PC-3 (cell line): ENCODE measurements at regions not wholly inside any gene's neighbourhood (a gene's known extent, or its start where the extent isn't known, plus 50 kb on each side); places are given as distances from the start of the nearest gene placed in this dataset.

Source experiments
- ATAC-seq: fragments of 200-7000 bp; cut with Tn5 transposase; 2 replicates; pipeline ENCODE4 v1.9.1; 2020; ENCODE audit warnings: mild to moderate bottlenecking, moderate library complexity
- BruUV-seq: library from RNA; stranded (reverse); fragments of 400-500 nt; replicated peaks from 2 replicates; lab custom pipeline; 2021; lab: Mats Ljungman, UMichigan
- CTCF ChIA-PET: fragments of 300-600 bp; sonication (Branson Sonifier 250); formaldehyde crosslinking; loops from one replicate; lab custom pipeline; 2022; ENCODE audit warnings: antibody characterized with exemption; lab: Charles Lee
- POLR2A ChIA-PET: fragments of 300-600 bp; sonication (Branson Sonifier 250); formaldehyde crosslinking; loops from one replicate; lab custom pipeline; 2022; ENCODE audit warnings: antibody characterized with exemption; ENCODE audit not compliant: unreplicated experiment; lab: Charles Lee
- DNase-seq: peaks from one replicate; pipeline ENCODE4 v3.0.0-alpha.2; 2015
- H2AFZ ChIP-seq: fragments of 300-600 bp; sonication (generic); 2 replicates; pipeline ENCODE4 v1.6.0; 2016; ENCODE audit warnings: antibody characterized with exemption, low read length
- H3F3A ChIP-seq: fragments of 300-600 bp; sonication (generic); one replicate; pipeline ENCODE4 v1.6.0; 2017; ENCODE audit warnings: antibody characterized with exemption, low read length, control low read depth, mild to moderate bottlenecking; ENCODE audit not compliant: unreplicated experiment
- H3K27ac ChIP-seq: fragments of 300-600 bp; sonication (generic); 2 replicates; pipeline ENCODE4 v1.5.1; 2016; ENCODE audit warnings: mild to moderate bottlenecking, low read length
- H3K27me3 ChIP-seq: fragments of 300-600 bp; sonication (generic); 2 replicates; pipeline ENCODE4 v1.6.1; 2016; ENCODE audit warnings: low read length, mixed read lengths
- H3K36me3 ChIP-seq: fragments of 300-600 bp; sonication (generic); 2 replicates; pipeline ENCODE4 v1.6.1; 2016; ENCODE audit warnings: low read depth, mixed run types, low read length, mixed read lengths
- H3K4me1 ChIP-seq: fragments of 300-600 bp; sonication (generic); 2 replicates; pipeline ENCODE4 v1.5.1; 2016; ENCODE audit warnings: low read length; ENCODE audit not compliant: insufficient read depth
- H3K4me2 ChIP-seq: fragments of 300-600 bp; sonication (generic); 2 replicates; pipeline ENCODE4 v1.6.0; 2016; ENCODE audit warnings: low read length
- H3K4me3 ChIP-seq: fragments of 300-600 bp; sonication (generic); 2 replicates; pipeline ENCODE4 v1.5.1; 2016; ENCODE audit warnings: mild to moderate bottlenecking, low read length, mixed read lengths
- H3K79me2 ChIP-seq: fragments of 300-600 bp; sonication (generic); 2 replicates; pipeline ENCODE4 v1.6.1; 2017; ENCODE audit warnings: low read length, mixed read lengths
- H3K9ac ChIP-seq: fragments of 300-600 bp; sonication (generic); 2 replicates; pipeline ENCODE4 v1.6.0; 2016; ENCODE audit warnings: mild to moderate bottlenecking, low read length
- H3K9me2 ChIP-seq: fragments of 300-600 bp; sonication (generic); replicated peaks from 2 replicates; pipeline ENCODE4 v1.6.1; 2016; ENCODE audit warnings: mixed run types, low read length, mixed read lengths
- H3K9me3 ChIP-seq: fragments of 300-600 bp; sonication (generic); 2 replicates; pipeline ENCODE4 v1.6.1; 2016; ENCODE audit warnings: low read length, mixed read lengths
- H4K20me1 ChIP-seq: fragments of 300-600 bp; sonication (generic); 2 replicates; pipeline ENCODE4 v1.6.1; 2016; ENCODE audit warnings: low read length, mixed read lengths
- CTCF ChIP-seq: fragments of 300-600 bp; sonication (generic); conservative IDR thresholded peaks from 2 replicates; pipeline ENCODE4 v1.5.1; 2017; ENCODE audit warnings: antibody characterized with exemption, low read depth, mild to moderate bottlenecking, low read length
- EZH2 ChIP-seq: fragments of 300-600 bp; sonication (generic); IDR thresholded peaks from one replicate; pipeline ENCODE4 v1.6.1; 2017; ENCODE audit warnings: antibody characterized with exemption, mild to moderate bottlenecking, low read length; ENCODE audit not compliant: unreplicated experiment
- EZH2phosphoT487 ChIP-seq: fragments of 300-600 bp; sonication (generic); IDR thresholded peaks from 2 replicates; pipeline ENCODE4 v1.6.1; 2018; ENCODE audit warnings: mild to moderate bottlenecking, antibody characterized with exemption, low read length, borderline replicate concordance
- intact Hi-C: fragments of 100-400 bp; cut with micrococcal nuclease; formaldehyde crosslinking; loops from 2 replicates; pipeline ENCODE4 v1.9.0; 2023

- DNase-seq: no peak
Observed at GRCh38 chrX:40168480-40169011, 70.8 kb upstream of the BCOR start.

GRCh38 chrX:40167850-40168479, 70.2 kb upstream of the BCOR start:
- DNase-seq (no peak), ATAC-seq (no peak)
- Histone ChIP-seq H3K79me2 (no peaks in the 10 kb centered on the region; the same call in 1 of the 2 replicates), H3K36me3 (no peaks in the 10 kb centered on the region), H4K20me1 (no peaks in the 10 kb centered on the region), H3K4me2 (no peak overlapping the region), H3K9me3 (no peaks in the 10 kb centered on the region), H3K9me2 (no peaks in the 10 kb centered on the region), H3K4me3 (no peak overlapping the region), H2AFZ (no peak overlapping the region), H3K4me1 (peaks cover 24% of the 10 kb centered on the region), H3K9ac (no peak overlapping the region), H3K27me3 (no peaks in the 10 kb centered on the region), H3F3A (no peaks in the 10 kb centered on the region), H3K27ac (no peak overlapping the region)
- CTCF ChIA-PET: no interaction called here
- BruUV-seq: no TSS peak
- POLR2A ChIA-PET: no interaction called here
- no peak for TF ChIP-seq EZH2
- intact Hi-C loops: loop anchor here (2.0 kb wide), 1 partner anchor 155 kb away; no protein-coding TSS in a partner anchor

More at GRCh38 chrX:40168480-40169011, 70.8 kb upstream of the BCOR start:
- H3K9me3 ChIP-seq: no peaks in the 10 kb centered on the region
- H3F3A ChIP-seq: no peaks in the 10 kb centered on the region
- H3K9ac ChIP-seq: no peak overlapping the region
- intact Hi-C loops: loop anchor here (2.0 kb wide), 1 partner anchor 156 kb away; no protein-coding TSS in a partner anchor
- CTCF ChIA-PET: interaction anchor here (0.6 kb wide), 1 partner anchor 20 kb away, joined by 5 read pairs; no protein-coding TSS in a partner anchor
- no peak for TF ChIP-seq EZH2
- TF ChIP-seq CTCF: no peak
- no peak for TF ChIP-seq EZH2phosphoT487
- no peaks in the 10 kb centered on the region for H3K27me3 ChIP-seq
- H3K4me2 ChIP-seq: no peak overlapping the region
- no peak overlapping the region for H2AFZ ChIP-seq
- no TSS peak for BruUV-seq
- no peak overlapping the region for H3K27ac ChIP-seq
- H3K4me1 ChIP-seq: peaks cover 30% of the 10 kb centered on the region
- no peaks in the 10 kb centered on the region for H3K36me3 ChIP-seq
- no peak overlapping the region; the same call in 1 of the 2 replicates for H3K4me3 ChIP-seq
- POLR2A ChIA-PET: interaction anchor here (1.2 kb wide), 1 partner anchor 155 kb away, joined by 4 read pairs; no protein-coding TSS in a partner anchor
- ATAC-seq: no peak
- no peaks in the 10 kb centered on the region for H4K20me1 ChIP-seq
- no peaks in the 10 kb centered on the region; the same call in 1 of the 2 replicates for H3K79me2 ChIP-seq
- no peaks in the 10 kb centered on the region for H3K9me2 ChIP-seq

- BruUV-seq: no TSS peak
- no peak overlapping the region for H3K4me3 ChIP-seq
Observed at GRCh38 chrX:40167233-40167849, 69.6 kb upstream of the BCOR start.

More at GRCh38 chrX:40167233-40167849, 69.6 kb upstream of the BCOR start:
- ChIA-PET CTCF (no interaction called here), POLR2A (no interaction called here)
- ATAC-seq: no peak
- Histone ChIP-seq H3K27ac (no peak overlapping the region), H3K4me1 (peaks cover 20% of the 10 kb centered on the region), H2AFZ (no peak overlapping the region), H3F3A (no peaks in the 10 kb centered on the region), H3K27me3 (no peaks in the 10 kb centered on the region), H3K4me2 (no peak overlapping the region), H3K9ac (no peak overlapping the region), H3K36me3 (no peaks in the 10 kb centered on the region), H3K9me3 (no peaks in the 10 kb centered on the region), H4K20me1 (no peaks in the 10 kb centered on the region), H3K9me2 (no peaks in the 10 kb centered on the region), H3K79me2 (no peaks in the 10 kb centered on the region; the same call in 1 of the 2 replicates)
- no peak for DNase-seq
- intact Hi-C loops: no loop called here
- TF ChIP-seq EZH2phosphoT487 (no peak), EZH2 (no peak), CTCF (no peak)
